ENCODE measurements at regions not wholly inside any gene's neighbourhood (a gene's known extent, or its start where the extent isn't known, plus 50 kb on each side); places are given as distances from the start of the nearest gene placed in this dataset.

- no peaks in the 10 kb centered on the region for H3K4me1 Mint-ChIP-seq (ENCODE audit: low read depth)
These were observed 210.7 kb upstream of the PPP1R2C start for GRCh38 chrX:42988700-42989099.

GRCh38 chrX:42992199-42992943 lies 214.4 kb upstream of the PPP1R2C start:
- no peaks in the 10 kb centered on the region; the same call in 1 of the 2 replicates for H3K9me3 Mint-ChIP-seq
- DNase-seq = no peak
- H3K36me3 Mint-ChIP-seq (ENCODE audit: low read depth) = no peaks in the 10 kb centered on the region
- H3K27ac Mint-ChIP-seq = no peak overlapping the region
- no peak overlapping the region for H3K4me3 Mint-ChIP-seq
- H3K4me1 Mint-ChIP-seq (ENCODE audit: low read depth) = no peaks in the 10 kb centered on the region
- H3K27me3 Mint-ChIP-seq (ENCODE audit: insufficient read depth) = no peaks in the 10 kb centered on the region
- no peak for TF ChIP-seq CTCF (IDR thresholded peaks at IDR 0.05)

More at GRCh38 chrX:42988700-42989099, 210.7 kb upstream of the PPP1R2C start:
- no peak for TF ChIP-seq CTCF (IDR thresholded peaks at IDR 0.05)
- Mint-ChIP-seq H3K9me3 (no peaks in the 10 kb centered on the region; the same call in 1 of the 2 replicates), H3K4me3 (no peak overlapping the region), H3K36me3 (ENCODE audit: low read depth) (no peaks in the 10 kb centered on the region), H3K27ac (no peak overlapping the region), H3K27me3 (ENCODE audit: insufficient read depth) (no peaks in the 10 kb centered on the region)
- DNase-seq = no peak

GRCh38 chrX:42996861-42997260 lies 218.9 kb upstream of the PPP1R2C start:
- Mint-ChIP-seq H3K4me1 (ENCODE audit: low read depth) (no peaks in the 10 kb centered on the region), H3K4me3 (no peak overlapping the region), H3K9me3 (no peaks in the 10 kb centered on the region; the same call in 1 of the 2 replicates), H3K27ac (no peak overlapping the region), H3K27me3 (ENCODE audit: insufficient read depth) (no peaks in the 10 kb centered on the region), H3K36me3 (ENCODE audit: low read depth) (no peaks in the 10 kb centered on the region)
- no peak for DNase-seq
- TF ChIP-seq CTCF (IDR thresholded peaks at IDR 0.05) = no peak

- Mint-ChIP-seq H3K9me3 (no peaks in the 10 kb centered on the region; the same call in 1 of the 2 replicates), H3K36me3 (ENCODE audit: low read depth) (no peaks in the 10 kb centered on the region), H3K27ac (no peak overlapping the region), H3K4me1 (ENCODE audit: low read depth) (no peaks in the 10 kb centered on the region), H3K4me3 (no peak overlapping the region), H3K27me3 (ENCODE audit: insufficient read depth) (no peaks in the 10 kb centered on the region)
- no peak for TF ChIP-seq CTCF (IDR thresholded peaks at IDR 0.05)
- DNase-seq = no peak
These were observed 222.2 kb upstream of the PPP1R2C start for GRCh38 chrX:43000121-43000520.

GRCh38 chrX:43002526-43003203 lies 224.7 kb upstream of the PPP1R2C start:
- Mint-ChIP-seq H3K4me3 (no peak overlapping the region), H3K27me3 (ENCODE audit: insufficient read depth) (no peaks in the 10 kb centered on the region), H3K9me3 (0 out of 2 replicates have a peak, but pooled peaks cover 4% of the 10 kb centered on the region), H3K4me1 (ENCODE audit: low read depth) (no peaks in the 10 kb centered on the region), H3K27ac (no peak overlapping the region), H3K36me3 (ENCODE audit: low read depth) (no peaks in the 10 kb centered on the region)
- no peak for DNase-seq
- no peak for TF ChIP-seq CTCF (IDR thresholded peaks at IDR 0.05)

All from HFFc6 (cell line).